NCI-H2227 (cell line): ENCODE measurements at regions not wholly inside any gene's neighbourhood (a gene's known extent, or its start where the extent isn't known, plus 50 kb on each side); places are given as distances from the start of the nearest gene placed in this dataset.
"Not testable (repeated sequence)": the region's sequence is repeated elsewhere in the genome, so short reads cannot be mapped to it uniquely, and the experiment has no call there.

Source experiments
- DNase-seq: peaks from one replicate; lab custom pipeline; 2025; ENCODE audit not compliant: unreplicated experiment; lab: John Stamatoyannopoulos, UW

DNA sequence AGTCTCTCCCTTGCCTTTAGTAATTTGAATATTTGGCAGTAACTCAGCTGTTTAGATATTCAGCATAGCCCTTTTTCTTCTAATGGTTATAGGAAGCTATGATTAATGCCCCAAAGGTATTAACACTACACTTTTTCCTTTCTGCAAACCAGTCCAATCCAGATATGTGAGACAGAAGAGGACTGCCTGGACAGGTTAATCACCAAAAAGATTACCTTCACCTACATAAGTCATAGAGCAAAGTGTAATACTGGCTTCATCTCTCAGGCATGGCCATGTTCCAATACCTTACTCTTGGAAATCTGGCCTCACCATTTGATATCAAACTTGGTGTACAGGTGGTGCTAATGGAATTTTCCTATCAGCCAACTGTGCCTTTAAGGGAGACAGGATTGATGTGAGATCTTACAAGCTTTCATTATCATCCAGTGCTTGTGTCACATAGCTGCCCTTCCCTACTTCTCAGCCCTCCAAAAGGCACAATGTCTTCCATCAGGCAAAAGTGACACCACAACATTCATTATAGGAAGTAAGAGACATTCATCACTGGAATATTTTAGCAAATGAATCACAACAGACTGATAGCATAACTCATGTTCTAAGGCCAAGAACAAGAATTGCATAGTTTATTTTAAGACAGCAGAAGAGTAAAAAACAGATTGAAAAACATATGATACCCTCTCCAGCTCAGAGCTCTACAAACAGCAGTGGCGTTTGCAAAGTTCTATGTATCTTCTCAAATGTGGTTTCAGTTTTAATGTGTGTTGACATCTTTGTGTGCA, 91.2 kb upstream of the PAM start:
- DNase-seq = no peak

DNA sequence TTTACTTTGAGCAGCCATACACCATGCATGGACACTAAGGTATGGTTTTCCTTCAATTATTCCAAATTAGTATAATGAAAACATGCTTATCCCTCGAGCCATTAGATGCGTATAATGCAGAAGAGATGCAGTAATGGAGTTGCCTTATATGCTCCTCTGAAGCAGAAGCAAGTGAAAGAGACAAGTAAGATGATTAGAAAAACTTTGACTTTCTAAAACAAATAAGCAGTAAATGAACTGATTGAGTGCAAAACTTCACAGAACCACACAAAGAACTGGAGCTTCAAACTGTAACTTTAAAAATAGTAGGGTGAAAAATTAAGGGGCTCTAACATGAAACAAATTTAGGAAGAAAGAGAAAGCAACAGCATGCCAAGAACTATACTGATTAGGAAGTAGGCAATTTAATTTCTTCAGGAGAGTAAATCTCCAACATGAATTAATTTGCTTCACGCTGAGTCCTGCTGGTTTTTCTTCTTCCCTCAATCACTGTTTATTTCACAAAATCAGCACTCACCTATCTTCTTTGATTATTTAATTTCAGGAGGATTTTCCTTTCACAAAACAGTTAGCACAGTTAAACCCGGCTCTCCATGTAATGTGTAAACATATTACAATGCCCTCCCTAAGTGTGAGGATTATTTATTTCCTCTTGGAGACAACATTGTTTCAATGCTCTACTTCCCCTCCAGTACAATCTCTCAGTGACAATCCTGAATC, 90.3 kb upstream of the PAM start:
- no peak for DNase-seq

DNA sequence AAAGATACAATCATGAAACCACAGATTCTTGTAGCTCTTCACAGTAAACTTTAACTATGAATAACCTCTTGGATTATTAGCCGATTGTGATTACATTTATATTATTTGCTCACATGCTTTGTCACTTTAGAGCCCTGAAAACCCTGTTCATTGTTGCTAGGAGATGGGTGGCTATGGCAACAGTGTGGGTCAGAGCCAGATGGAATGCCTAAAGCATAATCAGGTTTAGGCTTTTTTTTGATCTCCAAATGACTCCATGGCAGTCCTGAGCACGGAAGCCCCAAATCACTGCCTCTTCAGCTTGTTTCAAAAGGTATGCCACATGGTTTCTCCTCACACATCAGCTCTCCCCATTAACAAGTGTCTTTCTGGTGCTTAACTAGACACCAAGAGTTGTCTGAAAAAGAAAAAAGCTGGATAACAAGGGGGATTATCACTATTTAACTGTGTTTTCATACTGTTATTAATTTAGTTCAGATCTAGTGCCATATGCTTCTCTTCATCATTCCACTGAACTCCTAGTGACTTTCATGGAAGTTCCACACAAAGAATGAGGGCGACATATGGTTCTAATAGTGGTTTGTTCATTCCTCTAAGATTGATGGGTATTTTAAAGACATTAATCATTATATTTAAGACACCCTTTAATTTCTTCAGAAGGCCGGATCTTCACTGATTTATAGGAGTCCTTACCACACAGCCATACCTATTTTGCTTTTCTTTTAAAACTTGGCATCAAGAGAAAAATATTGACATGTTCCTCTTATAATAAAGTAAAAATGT, 88.8 kb upstream of the PAM start:
- peak; percentile 58 for DNase-seq

DNA sequence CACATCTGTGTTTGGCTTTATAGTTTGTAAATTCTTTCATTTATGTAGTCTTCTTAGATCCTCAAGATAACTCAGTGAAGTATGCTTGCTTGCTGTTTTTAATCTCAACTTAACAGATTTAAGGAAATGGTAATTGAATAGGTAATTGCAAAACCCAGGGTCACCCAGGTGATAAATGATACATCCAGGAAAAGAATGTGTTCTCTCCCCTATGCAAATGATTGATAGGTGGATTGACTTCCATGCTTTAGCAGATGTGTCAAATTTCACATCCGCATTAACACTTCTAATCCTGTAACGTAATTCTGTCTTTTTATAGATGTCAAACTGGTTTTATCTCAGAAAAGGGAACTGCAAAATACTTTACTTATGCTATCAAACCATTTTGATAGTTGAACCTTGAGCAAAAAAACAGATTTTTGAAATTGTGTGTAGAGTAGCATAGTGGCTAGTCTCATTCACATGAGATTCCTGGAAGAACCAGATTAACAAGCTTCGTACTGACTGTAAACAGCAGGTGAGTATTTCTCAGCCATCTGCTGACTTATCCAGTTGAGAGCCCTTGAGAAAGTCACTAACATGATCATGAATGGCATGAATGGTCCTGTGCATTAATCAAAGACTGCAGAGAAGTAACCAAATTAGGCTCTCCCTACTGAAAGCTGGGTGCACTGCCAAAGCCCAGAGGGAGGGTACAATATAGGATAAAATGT, 86.7 kb upstream of the PAM start:
- no peak for DNase-seq

DNA sequence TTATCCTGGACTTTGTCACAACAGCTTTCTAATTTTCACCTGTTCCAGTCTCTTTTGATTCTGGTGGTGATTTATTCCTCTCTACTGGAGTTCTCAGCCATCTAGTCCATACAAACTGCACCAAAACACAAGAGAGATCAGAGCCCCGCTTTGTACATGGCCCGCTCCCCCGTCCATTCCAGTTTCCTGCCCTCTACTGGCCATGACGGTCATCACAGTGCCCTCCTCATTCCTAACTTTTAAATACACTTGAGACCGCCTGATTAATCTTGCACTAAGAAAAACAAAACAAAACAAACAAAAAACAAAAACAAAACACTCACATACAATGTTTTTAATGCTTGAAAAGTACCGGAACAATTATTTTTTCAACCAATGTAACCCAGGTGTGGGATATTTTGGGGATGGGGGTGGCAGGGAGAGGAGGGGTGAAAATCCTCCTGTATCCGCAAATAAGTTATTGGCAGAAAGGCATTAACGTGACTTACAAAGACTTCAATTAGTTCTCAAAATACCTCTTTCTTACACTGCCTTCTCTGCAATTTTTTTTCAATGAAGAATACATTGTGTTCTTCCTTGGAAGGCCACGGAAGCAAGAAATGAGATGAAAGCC, 84.8 kb upstream of the PAM start:
- DNase-seq = peak; percentile 55

DNA sequence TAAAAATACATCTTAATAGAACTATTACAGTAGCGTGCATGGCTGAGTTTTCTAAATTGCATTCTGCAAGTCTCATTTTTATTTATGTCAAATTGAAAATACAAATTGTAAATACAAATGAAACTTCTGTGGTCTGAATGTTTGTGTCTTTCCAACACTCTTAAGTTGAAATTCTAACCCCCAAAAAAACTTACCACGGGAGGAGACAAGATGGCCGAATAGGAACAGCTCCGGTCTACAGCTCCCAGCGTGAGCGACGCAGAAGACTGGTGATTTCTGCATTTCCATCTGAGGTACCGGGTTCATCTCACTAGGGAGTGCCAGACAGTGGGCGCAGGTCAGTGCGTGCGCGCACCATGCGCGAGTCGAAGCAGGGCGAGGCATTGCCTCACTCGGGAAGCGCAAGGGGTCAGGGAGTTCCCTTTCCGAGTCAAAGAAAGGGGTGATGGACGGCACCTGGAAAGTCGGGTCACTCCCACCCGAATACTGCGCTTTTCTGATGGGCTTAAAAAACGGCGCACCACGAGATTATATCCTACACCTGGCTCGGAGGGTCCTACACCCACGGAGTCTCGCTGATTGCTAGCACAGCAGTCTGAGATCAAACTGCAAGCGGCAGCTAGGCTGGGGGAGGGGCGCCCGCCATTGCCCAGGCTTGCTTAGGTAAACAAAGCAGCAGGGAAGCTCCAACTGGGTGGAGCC, 83.9 kb upstream of the PAM start:
- DNase-seq = peak; percentile 16

DNA sequence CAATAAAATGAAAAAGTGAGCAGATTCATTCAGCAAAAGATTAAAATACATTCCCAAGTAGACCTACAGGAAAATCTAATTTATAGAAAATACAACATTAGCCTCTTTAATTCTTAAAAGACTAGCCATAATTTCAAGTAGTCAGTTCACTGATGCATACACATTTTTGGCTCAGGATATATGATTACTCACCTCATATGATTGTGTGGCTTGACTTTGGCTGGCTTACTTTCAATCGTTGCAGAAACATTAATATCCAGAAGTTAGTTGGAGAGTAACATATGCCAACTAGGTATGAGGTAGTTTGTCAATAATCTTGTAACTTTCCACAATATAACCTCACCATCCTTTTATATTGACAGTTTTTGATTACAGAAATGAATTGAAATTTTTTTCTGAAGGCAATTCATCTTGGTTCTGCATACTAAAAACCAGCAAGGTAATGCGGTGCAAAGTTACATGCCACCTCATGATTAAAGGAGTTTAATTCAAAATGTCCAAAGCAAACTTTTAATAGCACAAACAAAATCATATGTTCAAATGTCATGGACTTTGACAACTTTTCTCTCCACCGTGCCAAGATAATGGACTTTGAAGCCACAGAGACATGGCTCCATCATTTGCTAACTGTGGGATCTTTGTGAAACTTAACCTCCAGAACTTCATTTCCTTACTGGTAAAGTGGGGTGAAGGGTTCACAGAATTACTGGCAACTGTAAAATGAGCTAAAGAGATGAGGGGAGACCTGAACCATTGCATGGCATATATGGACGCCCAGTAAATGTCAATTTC, 76.6 kb upstream of the PAM start:
- no peak for DNase-seq

DNA sequence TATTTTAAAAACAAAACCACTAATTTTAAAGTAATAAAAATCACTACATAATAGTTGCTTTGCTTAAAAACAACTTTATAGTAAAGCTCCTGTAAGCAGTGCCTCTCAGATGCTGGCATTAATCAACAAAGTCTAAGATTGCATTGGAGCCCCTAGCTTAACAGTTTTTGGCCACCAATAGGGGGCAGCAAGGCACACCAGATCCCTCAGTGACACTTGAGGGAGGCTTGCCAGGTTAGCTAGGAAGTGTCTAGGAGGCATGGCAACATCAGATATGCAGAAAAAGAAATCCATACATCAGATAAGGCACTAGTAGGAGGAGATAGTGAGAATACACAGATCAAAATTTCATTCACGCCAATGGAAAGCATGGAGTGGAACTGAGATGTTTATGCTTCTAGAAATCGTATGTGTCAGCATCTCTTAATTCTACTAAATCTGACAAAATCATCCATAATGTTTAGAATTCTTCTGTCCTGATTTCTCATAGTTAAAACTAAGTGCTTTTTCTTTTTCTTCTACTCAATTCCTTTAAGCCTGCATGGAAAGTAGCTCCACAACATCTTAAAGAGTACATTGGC, 73.6 kb upstream of the PAM start:
- DNase-seq = peak; percentile 70

DNA sequence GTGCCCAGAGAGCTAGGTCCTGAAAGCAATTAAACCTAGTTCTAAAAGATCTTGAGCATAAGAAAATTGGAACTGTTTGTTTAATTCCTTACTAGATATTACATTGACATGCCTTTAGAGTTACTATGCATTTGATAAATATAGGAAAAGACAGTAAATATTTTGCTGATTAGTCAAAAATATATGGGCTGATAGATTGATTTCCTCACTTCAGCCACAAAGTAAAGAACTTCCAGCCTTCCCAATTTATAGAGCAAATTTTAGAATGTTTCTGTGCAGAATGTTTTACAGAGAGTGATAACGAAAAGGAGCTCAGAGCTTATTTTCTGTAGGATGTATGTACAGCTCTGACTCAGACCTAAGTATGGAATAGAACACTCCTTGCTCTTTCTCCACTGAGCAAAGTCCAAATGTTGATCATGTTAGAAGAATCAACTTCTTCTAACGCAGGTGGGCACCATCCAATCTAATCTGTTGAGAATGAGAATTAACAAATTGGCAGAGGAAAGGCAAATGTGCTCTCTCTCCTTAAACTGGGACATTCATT, 72.9 kb upstream of the PAM start:
- DNase-seq = no peak

DNA sequence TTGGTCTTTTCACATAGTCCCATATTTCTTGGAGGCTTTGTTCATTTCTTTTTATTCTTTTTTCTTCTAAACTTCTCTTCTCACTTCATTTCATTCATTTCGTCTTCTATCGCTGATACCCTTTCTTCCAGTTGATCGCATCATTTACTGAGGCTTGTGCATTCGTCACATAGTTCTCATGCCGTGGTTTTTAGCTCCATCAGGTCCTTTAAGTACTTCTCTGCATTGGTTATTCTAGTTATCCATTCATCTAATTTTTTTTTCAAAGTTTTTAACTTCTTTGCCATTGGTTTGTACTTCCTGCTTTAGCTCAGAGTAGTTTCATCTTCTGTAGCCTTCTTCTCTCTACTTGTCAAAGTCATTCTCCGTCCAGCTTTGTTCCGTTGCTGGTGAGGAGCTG, 67.0 kb upstream of the PAM start:
- not testable (repeated sequence) for DNase-seq

DNA sequence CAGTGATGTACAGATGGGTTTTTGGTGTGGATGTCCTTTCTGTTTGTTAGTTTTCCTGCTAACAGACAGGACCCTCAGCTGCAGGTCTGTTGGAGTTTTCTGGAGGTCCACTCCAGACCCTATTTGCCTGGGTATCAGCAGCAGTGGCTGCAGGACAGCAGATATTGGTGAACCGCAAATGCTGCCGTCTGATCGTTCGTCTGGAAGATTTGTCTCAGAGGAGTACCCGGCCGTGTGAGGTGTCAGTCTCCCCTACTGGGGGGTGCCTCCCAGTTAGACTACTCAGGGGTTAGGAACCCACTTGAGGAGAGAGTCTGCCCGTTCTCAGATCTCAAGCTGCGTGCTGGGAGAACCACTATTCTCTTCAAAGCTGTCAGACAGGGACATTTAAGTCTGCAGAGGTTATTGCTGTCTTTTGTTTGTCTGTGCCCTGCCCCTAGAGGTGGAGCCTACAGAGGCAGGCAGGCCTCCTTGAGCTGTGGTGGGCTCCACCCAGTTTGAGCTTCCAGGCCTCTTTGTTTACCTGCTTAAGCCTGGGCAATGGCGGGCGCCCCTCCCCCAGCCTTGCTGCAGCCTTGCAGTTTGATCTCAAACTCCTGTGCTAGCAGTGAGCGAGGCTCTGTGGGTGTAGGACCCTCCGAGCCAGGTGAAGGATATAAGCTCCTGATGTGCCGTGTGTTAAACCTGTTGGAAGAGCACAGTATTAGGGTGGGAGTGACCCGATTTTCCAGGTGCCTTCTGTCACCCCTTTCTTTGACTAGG, 66.3 kb upstream of the PAM start:
- DNase-seq = not testable (repeated sequence)

DNA sequence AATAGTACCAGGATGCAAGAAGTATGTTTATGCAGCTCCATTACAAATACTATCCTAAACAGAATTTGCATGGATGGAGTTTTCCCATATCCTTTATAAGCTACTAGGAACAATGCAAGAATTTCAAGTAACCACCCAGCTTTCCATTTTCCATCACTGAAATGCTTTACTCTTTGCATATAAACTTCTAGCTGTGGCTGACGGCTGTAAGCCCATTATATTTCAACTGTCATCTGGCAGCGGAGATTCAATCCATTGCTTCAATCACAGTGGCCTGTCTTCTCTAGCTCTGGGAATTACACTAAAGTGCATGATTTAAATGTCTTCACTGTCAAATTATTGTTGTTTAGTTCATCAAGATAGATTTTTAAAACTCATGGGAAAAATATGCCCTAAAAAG, 64.2 kb upstream of the PAM start:
- no peak for DNase-seq

DNA sequence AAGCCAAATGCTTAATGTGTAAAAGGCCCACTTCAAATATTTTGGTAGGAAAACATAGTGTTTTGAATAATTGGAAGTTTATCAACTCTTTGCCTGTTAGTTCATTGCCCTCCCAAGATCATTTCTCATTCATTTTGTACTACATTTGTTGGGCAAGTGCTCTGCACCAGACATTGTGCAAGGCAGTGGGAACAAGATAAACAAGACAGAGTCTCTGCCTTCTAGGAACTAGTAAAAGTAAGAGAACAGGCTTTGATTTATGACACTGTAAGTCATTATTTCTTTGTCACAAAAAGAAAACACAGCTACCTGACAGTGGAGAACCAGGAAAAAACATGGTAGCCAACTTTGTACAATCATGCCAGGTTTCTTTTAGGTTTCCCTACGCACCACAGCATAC, 63.7 kb upstream of the PAM start:
- no peak for DNase-seq

DNA sequence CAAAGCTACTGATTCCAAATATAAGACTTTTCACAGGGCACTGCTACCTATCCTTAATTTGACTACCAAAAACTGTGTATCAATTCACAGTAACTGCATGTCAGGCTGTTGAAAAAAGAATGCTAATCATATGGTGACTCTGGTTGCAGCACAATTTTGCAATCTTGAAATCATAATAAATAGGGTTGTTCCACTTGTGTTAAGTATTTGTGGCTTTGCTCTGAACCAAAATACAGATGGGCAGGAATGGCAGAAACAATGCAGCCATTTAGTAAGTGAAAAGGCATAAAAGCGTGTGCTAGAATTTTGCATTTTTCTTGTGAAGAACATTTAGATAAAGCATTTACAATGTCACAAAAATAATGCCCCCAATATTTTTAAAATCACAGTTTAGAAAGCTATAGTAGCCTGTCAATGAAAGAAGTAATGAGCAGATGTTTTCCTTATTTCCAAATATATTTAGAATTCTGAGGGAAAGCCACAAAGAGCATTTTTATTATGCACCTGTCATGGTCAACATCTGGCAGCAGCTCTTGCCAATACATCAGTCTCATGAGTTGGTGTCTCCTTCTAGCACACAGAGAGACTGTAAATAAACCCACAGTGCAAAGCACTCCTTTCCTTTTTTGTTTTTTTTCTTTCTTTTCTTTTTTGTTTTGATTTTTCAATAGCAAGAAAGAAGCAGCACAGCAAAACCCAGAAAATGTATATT, 54.8 kb upstream of the PAM start:
- DNase-seq = no peak

DNA sequence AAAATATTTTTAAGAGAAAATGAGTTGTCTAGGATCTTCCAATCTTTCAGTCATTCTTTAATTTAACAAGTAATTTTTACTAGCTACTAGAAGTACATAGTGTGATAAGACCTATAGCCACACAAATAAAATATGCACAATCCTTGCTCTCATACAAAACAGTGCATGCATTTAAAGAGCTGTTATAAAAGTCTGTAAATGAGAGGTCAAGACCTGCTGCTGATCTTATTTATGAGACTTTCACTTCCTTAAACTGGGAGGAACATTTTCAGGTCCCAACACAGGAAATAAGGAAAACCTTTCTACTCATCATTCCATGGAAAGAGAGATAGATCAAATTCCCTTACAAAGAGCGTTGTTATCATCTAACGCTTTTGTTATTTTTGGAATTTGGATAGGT, 54.2 kb upstream of the PAM start:
- no peak for DNase-seq

DNA sequence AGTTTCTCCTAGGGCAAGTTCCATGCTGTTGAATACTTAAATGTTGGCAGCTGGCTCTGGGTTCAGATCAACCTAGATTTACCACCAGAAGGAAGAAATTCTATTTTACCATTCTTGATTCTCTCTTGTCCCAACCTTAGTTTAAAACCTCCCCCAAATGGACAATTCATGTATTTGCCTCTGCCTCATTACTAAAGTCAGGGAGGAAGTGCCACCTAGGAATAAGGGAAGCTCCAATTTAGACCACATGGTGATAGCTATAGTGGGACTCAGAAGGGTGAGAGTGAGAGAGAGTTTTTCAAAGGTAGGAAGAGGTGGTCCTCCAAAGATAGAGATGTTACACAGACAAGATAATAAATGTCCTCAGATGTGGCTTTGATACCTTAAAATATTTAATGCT, 53.4 kb upstream of the PAM start:
- DNase-seq = no peak
